HG03354 (cell line): ENCODE measurements at regions not wholly inside any gene's neighbourhood (a gene's known extent, or its start where the extent isn't known, plus 50 kb on each side); places are given as distances from the start of the nearest gene placed in this dataset.
"Not testable (repeated sequence)": the region's sequence is repeated elsewhere in the genome, so short reads cannot be mapped to it uniquely, and the experiment has no call there.

ENCODE experiments used
- ATAC-seq: cut with Tn5 transposase; IDR thresholded peaks from one replicate; pipeline ENCODE4 v1.9.1; 2021; ENCODE audit warnings: mild to moderate bottlenecking; ENCODE audit not compliant: unreplicated experiment, poor library complexity, severe bottlenecking

GRCh38 chr5:105689596-105689995, 1981.1 kb downstream of the EFNA5 start:
- ATAC-seq = no peak

GRCh38 chr5:105688227-105688792, 1982.4 kb downstream of the EFNA5 start:
- ATAC-seq = no peak

GRCh38 chr5:105687493-105687892, 1983.2 kb downstream of the EFNA5 start:
- no peak for ATAC-seq

GRCh38 chr5:105685884-105686283, 1984.9 kb downstream of the EFNA5 start:
- no peak for ATAC-seq

- ATAC-seq = no peak
Measured at GRCh38 chr5:105684799-105685198, 1985.9 kb downstream of the EFNA5 start.

- no peak for ATAC-seq
Measured at GRCh38 chr5:105680858-105681475, 1989.8 kb downstream of the EFNA5 start.

GRCh38 chr5:105677291-105677690, 1993.4 kb downstream of the EFNA5 start:
- ATAC-seq = no peak

GRCh38 chr5:105670596-105670995, 2000.1 kb downstream of the EFNA5 start:
- ATAC-seq = no peak

- no peak for ATAC-seq
Measured at GRCh38 chr5:105663671-105664070, 2007.1 kb downstream of the EFNA5 start.

- ATAC-seq = no peak
Measured at GRCh38 chr5:105659396-105659795, 2011.3 kb downstream of the EFNA5 start.

GRCh38 chr5:105640328-105640727, 2030.4 kb downstream of the EFNA5 start:
- ATAC-seq = no peak

GRCh38 chr5:105639511-105639910, 2031.2 kb downstream of the EFNA5 start:
- no peak for ATAC-seq

GRCh38 chr5:105639068-105639467, 2031.7 kb downstream of the EFNA5 start:
- ATAC-seq = no peak

GRCh38 chr5:105638437-105638836, 2032.3 kb downstream of the EFNA5 start:
- ATAC-seq = no peak

GRCh38 chr5:105632043-105632442, 2038.7 kb downstream of the EFNA5 start:
- no peak for ATAC-seq

- no peak for ATAC-seq
Measured at GRCh38 chr5:105630803-105631202, 2039.9 kb downstream of the EFNA5 start.

- no peak for ATAC-seq
Measured at GRCh38 chr5:105619725-105620124, 2051.0 kb downstream of the EFNA5 start.

GRCh38 chr5:105617436-105618215, 2053.1 kb downstream of the EFNA5 start:
- no peak for ATAC-seq

- ATAC-seq = no peak
Measured at GRCh38 chr5:105616599-105616998, 2054.0 kb upstream of the NUDT12 start.

GRCh38 chr5:105602406-105602805, 2039.8 kb upstream of the NUDT12 start:
- ATAC-seq = not testable (repeated sequence)
